GM21825 (cell line): ENCODE measurements at regions not wholly inside any gene's neighbourhood (a gene's known extent, or its start where the extent isn't known, plus 50 kb on each side); places are given as distances from the start of the nearest gene placed in this dataset.
"Not testable (repeated sequence)": the region's sequence is repeated elsewhere in the genome, so short reads cannot be mapped to it uniquely, and the experiment has no call there.

ENCODE experiments used
- ATAC-seq: cut with Tn5 transposase; IDR thresholded peaks from one replicate; pipeline ENCODE4 v1.9.1; 2021; ENCODE audit warnings: mild to moderate bottlenecking, moderate library complexity; ENCODE audit not compliant: unreplicated experiment

DNA sequence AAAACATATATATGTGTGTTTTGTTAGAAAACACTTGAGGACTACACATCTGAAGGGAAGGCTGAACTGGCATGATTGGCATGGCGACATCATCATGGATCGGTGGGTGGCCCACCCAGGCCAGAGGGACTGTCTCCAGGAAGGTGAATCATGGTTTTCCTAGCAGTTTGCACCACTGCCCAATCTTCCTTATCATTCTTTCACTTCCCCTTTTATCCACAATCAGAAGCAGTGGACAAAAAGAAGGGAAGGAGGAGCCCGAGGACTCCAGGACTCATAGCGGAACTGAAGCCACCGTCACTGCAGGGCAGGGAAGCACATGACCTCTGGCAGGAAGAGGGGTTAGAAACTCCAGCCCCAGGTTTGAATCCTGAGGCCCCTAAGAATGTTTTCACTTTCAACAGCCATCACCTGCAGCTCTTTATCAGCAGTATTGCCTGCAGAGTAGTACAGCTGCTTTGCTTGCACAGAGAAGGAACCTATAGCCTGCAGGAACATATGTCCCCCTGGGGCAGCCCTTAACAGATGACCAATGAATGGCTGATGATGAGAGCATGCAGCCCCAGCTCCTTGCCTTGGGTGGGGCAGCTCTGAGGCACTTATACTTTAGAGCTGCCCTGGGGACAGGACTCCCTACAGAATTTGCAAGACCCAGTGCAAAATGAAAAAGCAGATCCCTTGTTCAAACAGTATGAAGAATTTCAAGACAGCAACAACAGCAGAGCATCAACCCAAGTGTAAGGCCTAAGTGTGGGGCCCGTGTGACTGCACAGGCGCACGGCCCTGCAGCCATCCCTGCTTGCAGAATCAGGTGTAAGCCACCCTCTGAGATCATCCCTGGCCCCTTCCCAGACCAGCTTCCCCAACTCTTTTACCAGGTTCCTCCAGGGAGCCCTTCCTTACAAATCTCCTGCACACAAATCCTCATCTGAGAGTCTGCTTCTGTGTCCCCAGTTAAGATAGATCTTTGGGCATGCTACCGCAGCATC, 241.8 kb upstream of the IRF2BP2 start:
- peak; percentile 70 for ATAC-seq

DNA sequence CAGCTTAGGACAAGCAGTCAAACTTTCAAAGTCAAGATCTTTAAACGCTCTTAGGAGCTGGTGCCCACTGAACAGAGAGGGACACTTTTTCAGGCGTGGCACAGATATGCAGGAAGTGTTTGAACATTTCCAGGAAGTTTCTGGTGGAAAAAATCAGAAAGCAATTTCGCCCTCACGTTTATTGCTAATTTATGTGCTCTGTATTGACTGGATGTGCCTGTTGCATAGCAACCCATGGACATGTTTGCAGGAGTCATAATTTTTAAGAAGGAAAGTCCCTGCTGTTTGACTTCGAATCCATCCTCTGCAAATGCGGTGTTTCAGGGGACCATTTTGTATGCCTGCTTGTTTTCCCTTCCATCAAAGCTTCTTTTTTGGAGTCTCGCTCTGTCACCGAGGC, 239.9 kb upstream of the IRF2BP2 start:
- ATAC-seq: no peak

DNA sequence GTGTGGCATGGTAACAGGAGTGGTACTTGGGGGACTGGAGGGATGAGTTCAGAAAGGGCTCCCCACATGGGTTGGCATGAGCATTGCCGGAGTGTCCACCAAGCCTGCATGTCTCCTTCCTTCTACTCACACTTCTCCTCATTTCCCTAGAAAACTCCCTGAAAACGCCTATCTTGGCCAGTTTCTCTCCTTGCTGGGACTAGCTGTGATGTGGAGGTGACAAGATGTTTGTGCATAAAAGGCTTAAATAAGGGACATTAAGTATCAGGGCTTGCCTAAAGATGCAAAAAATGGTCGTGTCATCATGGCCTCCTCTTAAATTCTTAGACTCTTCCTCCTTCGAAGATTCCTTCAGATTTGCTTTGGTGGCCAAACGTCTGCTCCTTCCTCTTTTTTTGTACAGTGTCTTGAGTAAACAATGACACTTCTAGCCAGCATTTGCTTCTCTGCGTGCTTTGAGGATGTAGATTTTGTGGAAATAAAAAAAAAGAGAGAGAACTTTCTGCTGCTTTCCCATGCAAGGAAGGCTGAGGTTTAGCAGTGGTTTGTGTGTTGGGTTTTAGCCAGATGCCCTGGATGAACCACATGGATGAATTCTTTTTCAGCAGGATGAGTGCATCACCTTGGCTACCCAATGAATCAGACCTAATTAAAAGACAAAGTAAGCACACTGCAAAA, 239.1 kb upstream of the IRF2BP2 start:
- no peak for ATAC-seq

DNA sequence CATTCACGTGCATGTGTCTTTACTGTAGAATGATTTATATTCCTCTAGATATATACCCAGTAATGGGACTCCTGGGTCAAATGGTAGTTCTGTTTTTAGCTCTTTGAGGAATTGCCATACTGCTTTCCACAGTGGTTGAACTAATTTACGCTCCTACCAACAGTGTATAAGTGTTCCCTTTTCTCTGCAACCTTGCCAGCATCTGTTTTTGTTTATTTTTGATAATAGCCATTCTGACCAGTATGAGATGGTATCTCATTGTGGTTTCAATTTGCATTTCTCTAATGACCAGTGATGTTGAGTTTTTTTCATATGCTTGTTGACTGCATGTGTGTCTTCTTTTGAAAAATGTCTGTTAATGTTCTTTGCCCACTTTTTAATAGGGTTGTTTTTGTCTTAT, 236.8 kb upstream of the IRF2BP2 start:
- not testable (repeated sequence) for ATAC-seq

DNA sequence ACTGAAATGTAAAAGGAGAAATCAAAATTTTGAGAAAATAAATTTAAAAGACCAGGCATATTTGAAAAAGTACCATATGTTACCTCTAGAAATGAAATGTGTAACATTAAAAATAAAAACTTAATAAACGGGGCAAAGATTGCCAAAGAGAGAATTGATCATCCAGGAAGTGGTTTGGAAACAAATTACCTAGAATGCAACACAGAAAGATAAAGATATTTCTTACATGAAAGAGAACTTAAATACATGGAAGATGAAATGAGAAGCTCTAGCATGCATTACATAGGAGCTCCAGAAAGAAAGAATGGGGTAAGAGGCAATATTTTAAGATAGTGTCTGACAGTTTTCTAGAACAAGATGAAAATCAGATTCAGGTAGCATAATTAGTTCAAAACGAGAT, 235.9 kb upstream of the IRF2BP2 start:
- no peak for ATAC-seq

DNA sequence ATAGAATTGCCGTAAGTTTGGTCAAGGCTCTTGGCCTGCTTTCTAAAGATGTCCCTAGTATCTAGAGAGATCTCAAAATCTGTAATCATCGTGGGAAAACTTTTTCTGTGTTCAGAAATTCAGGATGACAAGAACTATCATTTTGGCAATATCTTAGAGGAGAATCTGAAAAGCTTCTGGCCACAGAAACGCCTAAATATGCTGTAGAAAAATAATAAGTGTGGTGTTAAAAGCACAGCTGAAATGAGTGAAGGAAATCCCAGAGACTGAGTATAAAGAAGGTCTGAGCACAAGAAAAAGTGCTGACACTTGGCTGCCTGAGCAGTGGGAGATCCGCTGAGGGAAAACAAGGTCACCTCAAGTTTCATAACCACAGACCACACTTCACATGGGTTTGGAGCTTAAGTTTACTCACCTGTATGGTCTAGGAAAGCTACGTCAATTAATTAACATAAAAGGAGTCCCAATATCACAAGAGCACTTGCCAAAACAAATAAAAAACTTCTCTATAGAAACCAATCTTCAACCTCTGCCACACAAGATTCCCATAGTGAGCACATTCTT, 235.2 kb upstream of the IRF2BP2 start:
- no peak for ATAC-seq

DNA sequence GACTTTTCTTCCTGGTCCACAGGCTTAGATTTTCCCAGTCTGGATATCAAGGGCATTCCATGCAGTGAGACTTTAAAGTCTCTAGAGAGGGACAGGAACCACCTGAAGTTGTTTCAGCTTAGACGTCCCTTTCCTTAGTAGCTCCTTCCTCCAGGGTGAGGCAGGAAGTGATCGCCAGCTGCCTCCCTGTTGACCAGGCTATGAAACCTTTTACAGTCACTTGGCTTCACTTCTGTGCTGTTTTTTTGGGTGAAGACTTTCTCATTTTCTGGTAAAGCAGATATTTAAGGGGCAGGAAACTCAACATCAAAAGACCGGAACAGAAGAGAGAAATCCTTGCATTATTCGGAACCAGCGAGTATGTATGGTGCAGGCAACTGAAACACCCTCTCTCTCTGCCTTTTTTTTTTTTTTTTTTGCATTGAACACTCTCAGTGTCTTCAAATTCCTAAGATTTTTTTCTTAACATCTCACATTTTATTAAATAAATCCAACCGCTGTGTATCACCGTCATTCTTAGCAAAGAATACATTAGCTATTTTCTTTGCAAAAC, 234.6 kb upstream of the IRF2BP2 start:
- no peak for ATAC-seq

DNA sequence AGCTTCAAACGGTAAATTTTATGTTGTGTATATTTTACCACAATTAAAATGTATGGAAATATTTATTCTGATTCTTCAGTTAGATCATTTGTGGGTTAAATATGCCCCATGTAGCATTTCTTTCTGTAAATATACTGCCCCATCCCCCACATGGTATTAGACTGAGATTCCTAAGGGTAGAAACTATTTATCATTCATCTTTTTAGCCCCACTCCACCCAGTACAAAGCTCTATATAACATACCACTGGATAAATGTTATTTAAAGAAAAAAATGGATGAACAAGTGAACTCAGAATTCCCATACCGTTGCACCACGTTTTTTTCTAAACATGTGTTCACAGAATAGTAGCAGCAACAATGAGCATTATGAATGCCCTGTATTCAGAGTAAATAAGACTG, 234.0 kb upstream of the IRF2BP2 start:
- no peak for ATAC-seq

DNA sequence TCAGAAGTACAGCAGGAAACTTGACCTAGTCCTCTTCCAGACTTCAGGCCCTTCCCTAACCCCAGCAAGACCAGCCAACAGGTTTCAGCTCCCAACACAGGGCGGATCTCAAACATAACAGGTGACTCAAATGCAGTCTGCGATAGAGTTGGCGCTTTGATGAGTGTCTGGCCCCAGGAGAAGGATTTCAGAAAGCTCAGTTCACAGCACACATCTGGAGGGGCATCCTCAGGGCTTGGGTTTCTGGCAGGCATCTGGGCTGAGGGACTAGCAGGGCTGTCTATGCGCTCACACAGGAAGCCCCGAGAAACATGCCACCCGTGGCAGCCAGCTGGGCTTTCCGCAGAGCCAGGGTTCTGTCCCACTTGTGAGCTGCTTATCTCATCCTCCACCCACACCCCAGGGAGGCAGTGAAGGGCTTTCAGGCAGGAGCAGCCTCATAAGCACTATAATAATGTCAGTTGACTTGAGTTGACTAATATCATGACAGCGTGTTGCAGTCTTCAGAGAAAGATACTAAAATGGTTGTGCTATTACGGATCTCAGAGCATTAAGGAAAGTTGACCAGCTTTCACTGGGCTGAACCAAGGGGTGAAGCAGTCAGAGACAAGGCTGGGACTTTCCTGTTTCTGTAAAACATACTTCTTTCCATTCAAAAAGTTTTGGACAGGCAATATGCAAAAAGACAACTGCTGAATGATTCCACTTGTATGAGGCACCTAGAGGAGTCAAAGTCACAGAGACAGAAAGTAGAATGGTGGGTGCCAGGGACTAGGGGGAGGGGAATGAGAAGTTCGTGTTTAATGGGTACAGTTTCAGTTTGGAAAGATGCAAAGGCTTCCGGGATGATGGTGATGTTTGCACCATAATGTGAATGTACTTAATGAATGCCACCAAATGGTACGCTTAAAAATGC, 233.0 kb upstream of the IRF2BP2 start:
- peak; percentile 77 for ATAC-seq

DNA sequence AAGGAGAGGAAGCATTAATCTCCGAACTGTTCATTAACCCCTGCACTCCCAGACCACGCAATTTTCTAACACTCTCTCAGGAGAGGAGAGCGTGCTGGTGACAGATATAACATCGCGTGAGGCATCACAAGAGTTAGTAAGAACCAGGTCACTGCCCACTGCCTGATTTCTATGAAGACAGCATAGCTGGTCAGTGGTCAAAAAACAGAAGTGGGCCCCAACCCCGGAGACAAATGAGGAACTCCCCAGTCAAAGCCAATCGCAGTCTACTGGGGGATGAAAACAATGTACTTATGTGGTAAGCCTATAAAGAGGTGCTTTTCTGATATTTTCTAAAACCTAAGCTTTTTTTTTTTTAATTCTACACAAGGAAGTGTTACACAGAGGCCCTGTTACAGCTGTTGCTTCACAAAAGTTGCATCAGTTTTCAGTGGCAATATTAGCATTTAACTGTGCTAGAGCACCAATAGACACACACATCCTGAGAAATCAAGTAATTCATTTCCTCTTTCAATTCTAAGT, 231.8 kb upstream of the IRF2BP2 start:
- no peak for ATAC-seq

DNA sequence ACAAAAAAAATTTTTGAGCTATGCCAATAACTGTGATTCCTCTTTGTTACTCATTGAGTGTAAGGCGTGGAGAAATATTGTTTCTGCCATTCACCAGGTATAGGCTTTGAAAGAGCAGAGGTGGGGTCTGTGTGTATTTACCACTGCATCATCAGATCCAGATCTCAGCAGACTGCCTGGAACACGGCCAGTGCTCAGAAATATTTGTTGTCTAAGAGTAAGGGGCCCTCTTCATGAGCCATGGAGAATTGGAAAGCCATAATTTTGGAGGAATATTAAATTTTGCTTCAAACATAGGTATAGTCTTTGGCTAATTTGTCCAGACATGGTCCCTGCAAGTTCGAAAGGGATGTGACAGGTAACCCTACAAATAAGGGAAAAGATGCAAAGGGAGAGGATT, 231.3 kb upstream of the IRF2BP2 start:
- no peak for ATAC-seq

DNA sequence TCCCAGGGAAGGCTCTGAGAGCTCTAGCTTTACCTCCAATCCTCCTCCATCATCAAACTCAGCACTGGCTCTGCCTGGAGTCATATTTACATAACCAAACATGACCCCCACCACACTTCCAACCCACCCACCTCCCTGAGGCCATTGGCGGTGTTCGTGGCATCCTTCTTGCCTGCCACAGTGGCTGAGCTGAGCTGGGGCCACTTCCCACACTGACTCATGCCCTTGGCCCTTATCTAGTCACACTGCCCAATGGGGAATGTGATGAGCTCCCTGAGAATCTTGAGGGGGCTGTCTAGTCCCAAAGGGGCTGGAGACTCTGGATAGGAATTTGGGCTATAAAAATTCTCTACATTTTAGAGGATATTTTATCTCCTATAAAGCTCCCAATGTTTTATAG, 230.9 kb upstream of the IRF2BP2 start:
- no peak for ATAC-seq

DNA sequence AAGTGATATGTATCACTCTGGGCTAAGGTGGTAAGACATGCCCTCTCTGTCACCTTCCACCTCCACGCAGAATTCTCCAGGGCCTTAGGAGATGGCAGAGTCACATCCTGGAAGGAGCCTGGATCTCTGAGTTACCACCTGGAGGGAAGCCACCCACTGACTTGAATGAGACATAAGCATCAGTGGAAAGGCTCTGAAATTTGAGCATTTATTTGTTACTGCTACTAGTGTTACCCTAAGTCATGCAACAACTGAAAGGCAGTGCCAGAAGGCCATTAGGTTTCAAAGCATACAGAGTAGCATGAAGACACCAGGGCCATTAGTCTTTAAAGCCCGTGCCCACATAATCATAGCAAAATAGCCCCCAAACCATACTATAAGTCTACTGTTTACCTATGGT, 230.3 kb upstream of the IRF2BP2 start:
- no peak for ATAC-seq

DNA sequence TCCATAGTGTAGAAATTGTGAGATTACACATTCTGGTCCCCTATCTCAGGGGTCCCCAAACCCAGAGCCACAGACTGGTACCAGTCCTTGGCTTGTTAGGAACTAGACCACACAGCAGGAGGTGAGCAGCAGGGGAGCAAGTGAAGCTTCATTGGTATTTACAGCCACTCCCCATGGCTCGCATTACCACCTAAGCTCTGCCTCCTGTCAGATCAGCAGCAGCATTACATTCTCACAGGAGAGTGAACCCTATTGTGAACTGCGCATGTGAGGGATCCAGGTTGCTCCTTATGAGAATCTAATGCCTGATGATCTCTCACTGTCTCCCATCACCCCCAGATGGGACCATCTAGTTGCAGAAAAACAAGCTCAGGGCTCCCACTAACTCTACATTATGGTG, 229.7 kb upstream of the IRF2BP2 start:
- ATAC-seq: no peak

DNA sequence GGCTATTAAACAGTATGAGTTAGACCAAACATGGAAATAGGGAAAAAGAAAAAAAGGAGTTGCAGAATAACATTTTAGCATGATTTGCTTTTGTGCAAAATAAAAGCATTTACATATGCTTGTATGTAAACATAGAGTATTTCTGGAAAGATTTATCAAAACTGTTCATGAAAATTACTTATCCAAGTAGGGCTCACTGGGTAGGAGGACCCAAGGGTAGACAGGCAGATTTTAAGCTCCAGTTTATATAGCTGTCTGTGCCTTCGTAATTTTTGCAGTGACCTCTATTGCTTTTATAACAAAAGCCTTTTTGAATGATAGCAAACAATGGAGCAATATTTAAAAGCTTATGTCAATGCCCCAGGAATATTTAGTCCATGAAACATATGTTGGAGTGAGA, 228.8 kb upstream of the IRF2BP2 start:
- ATAC-seq: no peak

DNA sequence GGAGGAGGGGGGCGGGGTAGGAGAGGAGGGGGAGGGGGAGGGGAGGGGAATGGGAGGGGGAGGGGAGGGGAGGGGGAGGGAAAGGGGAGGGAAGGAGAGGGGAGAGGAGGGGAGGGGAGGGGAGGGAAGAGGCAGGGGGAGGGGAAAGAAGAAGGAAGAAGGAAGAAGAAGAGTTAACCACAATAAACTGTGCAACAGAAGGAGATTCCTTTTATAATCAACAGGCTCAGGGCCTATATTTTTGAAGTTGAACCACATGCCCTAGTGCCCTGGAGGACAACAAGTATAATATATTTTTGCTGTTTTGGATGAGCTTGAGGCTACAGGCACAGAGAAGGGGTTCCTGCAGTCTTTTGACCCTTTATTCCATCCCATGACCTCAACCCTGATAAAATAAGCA, 228.2 kb upstream of the IRF2BP2 start:
- no peak for ATAC-seq

DNA sequence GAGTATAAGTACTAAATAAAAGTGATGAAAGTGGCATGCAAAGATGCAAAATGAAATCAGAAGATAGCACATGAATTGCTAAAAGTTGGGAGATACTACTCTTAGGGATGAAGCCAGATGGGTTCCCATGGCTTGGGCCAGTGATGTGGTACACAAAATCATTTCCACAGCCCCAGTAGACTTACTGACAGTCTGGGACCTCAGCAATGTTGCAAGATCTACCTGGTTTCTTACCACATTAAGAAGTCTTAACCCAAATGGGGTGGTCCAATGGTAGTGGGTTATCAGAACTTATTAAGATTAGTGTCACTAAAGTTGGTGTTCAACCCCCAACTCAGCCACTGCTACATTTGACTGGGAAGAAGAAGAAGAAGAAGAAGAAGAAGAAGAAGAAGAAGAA, 227.7 kb upstream of the IRF2BP2 start:
- ATAC-seq: no peak

DNA sequence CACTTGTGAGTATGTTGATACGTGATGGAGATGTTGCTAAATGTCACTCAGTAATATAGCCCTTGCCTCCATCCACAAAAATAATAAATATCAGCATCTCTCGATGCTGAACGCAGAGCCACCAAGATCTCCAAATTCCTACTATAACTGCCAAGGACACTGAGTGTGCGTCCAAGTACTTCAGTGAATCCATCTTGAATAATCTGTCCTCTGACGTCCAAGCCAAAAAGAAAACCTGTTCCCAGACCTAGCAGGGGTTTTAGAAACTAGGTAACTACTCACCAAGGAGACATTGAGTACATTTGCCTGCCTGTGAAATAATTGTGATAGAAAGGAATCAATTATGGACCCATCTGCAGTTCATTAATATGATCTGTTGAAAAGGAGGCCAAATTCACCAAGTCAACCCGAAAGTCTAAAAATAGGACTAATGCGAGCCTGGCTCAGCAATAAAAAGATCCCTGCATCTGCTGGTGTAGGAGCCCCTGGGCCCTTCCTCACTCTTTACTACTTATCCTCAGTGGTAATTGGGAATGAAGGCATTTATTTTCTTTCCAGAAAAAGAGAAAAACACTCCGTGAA, 226.9 kb upstream of the IRF2BP2 start:
- no peak for ATAC-seq

DNA sequence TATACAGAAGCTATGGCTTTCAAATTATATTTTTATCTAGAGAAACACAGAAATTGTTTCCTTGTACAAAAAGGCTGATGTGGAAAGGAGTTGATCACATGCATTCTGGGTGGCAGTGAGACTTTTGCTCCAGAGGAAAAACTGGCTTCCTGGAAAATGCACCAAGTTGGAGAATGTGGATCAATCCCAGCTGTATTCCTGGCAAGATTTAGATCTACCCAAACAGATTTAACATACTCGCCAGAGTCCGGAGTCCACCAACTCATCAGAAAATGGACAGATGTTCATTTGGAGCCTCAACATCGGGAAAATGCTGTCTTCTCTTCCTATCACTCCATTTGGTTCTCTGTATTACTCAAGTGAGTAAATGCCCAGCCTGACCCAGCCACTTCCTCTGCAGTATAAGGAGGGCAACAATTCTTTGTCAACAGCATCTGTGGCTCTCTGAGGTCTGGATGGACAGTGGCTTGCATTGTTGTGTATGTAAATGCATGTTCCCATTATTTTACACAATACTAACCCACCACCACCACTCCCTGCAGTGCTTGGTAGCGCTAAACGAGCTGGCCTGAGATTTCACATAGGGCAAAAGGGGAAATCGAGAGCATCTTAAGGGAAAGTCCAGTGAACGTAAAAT, 226.2 kb upstream of the IRF2BP2 start:
- ATAC-seq: no peak
